GM12878 (cell line): ENCODE measurements at regions not wholly inside any gene's neighbourhood (a gene's known extent, or its start where the extent isn't known, plus 50 kb on each side); places are given as distances from the start of the nearest gene placed in this dataset.

ENCODE experiments used
- CREB1 ChIP-seq: IDR thresholded peaks from 2 replicates; pipeline ENCODE4 v1.6.1; 2012; ENCODE audit warnings: low read depth, mild to moderate bottlenecking, inconsistent platforms
- EP300 ChIP-seq, 2 experiments: fragments of 150-350 bp in 1 of 2; IDR thresholded peaks; 2 replicates each; pipeline ENCODE4 v1.6.1; 2011 to 2012; ENCODE audit warnings: low read depth in 2 of 2, low read length in 2 of 2, borderline replicate concordance in 1 of 2, improper control_type of control experiment in 1 of 2, inconsistent platforms in 1 of 2; ENCODE audit not compliant: control insufficient read depth in 1 of 2
- ESRRA ChIP-seq: IDR thresholded peaks from 2 replicates; pipeline ENCODE4 v1.6.1; 2012; ENCODE audit warnings: mild to moderate bottlenecking, low read length, improper control_type of control experiment
- MTA3 ChIP-seq: IDR thresholded peaks from 2 replicates; pipeline ENCODE4 v1.6.1; 2012; ENCODE audit warnings: low read length, inconsistent platforms, borderline replicate concordance
- POLR2A ChIP-seq: IDR thresholded peaks from 2 replicates; pipeline ENCODE4 v1.6.1; 2011; ENCODE audit warnings: low read depth, mild to moderate bottlenecking, low read length
- POLR2AphosphoS2 ChIP-seq: IDR thresholded peaks from 2 replicates; pipeline ENCODE4 v1.6.1; 2011; ENCODE audit warnings: low read depth, mild to moderate bottlenecking, low read length, improper control_type of control experiment, moderate library complexity
- POLR2AphosphoS5 ChIP-seq: IDR thresholded peaks from 2 replicates; pipeline ENCODE4 v1.6.1; 2011; ENCODE audit warnings: mild to moderate bottlenecking, low read length, inconsistent platforms
- RAD21 ChIP-seq: IDR thresholded peaks from 2 replicates; pipeline ENCODE4 v1.6.1; 2011; ENCODE audit warnings: mild to moderate bottlenecking, low read depth, low read length, moderate library complexity; ENCODE audit not compliant: insufficient read depth
- SMC3 ChIP-seq: IDR thresholded peaks from 2 replicates; pipeline ENCODE4 v1.6.1; 2011; ENCODE audit warnings: low read length, improper control_type of control experiment, borderline replicate concordance
- SP1 ChIP-seq: IDR thresholded peaks from one replicate; pipeline ENCODE4 v1.6.1; 2011; ENCODE audit warnings: low read depth, low read length
- ZNF207 ChIP-seq: fragments of 450-650 bp; IDR thresholded peaks from 2 replicates; pipeline ENCODE4 v1.6.1; 2014; ENCODE audit warnings: antibody characterized with exemption, mild to moderate bottlenecking, borderline replicate concordance
- ZNF274 ChIP-seq: IDR thresholded peaks from one replicate; pipeline ENCODE4 v1.8.0; 2011; ENCODE audit not compliant: insufficient read length, insufficient read depth
- TF ChIP-seq, protein P1 (sequence below), 3 experiments: IDR thresholded peaks in 2 of 3; conservative IDR thresholded peaks in 1 of 3; 2 replicates each; pipeline ENCODE4 v1.5.1; 2011; ENCODE audit warnings: low read depth in 3 of 3, low read length in 3 of 3, mild to moderate bottlenecking in 3 of 3, control low read depth in 2 of 3, moderate library complexity in 2 of 3, inconsistent platforms in 1 of 3, mixed read lengths in 1 of 3; ENCODE audit not compliant: control insufficient read depth in 2 of 3, insufficient read depth in 1 of 3; ENCODE audit errors: extremely low read depth in 1 of 3

DNA sequence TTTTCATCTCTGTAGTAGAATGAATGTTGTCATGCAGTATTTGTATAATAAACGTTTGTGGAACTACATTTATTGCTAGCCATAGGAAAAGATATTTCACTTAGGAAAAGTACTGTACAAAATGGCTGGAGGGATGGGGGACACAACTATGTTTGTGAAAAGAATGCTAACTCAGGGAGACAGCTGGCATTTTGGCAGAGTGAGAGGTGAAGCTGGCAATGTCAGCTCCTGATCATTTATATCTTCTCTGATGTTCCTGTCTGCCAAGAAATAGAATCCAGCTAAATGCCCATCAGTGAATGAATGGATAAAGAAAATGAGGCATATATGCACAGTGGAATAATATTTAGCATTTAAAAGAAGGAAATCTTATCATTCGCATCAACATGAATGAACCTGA is 313.0 kb upstream of the IRAK1BP1 start:
- TF ChIP-seq, protein P1, sequence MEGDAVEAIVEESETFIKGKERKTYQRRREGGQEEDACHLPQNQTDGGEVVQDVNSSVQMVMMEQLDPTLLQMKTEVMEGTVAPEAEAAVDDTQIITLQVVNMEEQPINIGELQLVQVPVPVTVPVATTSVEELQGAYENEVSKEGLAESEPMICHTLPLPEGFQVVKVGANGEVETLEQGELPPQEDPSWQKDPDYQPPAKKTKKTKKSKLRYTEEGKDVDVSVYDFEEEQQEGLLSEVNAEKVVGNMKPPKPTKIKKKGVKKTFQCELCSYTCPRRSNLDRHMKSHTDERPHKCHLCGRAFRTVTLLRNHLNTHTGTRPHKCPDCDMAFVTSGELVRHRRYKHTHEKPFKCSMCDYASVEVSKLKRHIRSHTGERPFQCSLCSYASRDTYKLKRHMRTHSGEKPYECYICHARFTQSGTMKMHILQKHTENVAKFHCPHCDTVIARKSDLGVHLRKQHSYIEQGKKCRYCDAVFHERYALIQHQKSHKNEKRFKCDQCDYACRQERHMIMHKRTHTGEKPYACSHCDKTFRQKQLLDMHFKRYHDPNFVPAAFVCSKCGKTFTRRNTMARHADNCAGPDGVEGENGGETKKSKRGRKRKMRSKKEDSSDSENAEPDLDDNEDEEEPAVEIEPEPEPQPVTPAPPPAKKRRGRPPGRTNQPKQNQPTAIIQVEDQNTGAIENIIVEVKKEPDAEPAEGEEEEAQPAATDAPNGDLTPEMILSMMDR (IDR thresholded peaks at IDR 0.05 in 2 of 3, conservative IDR thresholded peaks at IDR 0.05 in 1 of 3; ENCODE audit: control insufficient read depth in 2 of 3, extremely low read depth in 1 of 3, insufficient read depth in 1 of 3, low read depth in 3 of 3, low read length in 3 of 3): no peak
- TF ChIP-seq SMC3: no peak
- TF ChIP-seq RAD21: no peak
- TF ChIP-seq MTA3: no peak
- no peak for TF ChIP-seq SP1
- no peak for TF ChIP-seq ESRRA
- TF ChIP-seq CREB1: no peak
- TF ChIP-seq POLR2A: no peak
- TF ChIP-seq POLR2AphosphoS5: no peak
- no peak for TF ChIP-seq ZNF207
- TF ChIP-seq POLR2AphosphoS2: no peak
- TF ChIP-seq EP300 (IDR thresholded peaks at IDR 0.05; ENCODE audit: borderline replicate concordance in 1 of 2, control insufficient read depth in 1 of 2, low read depth in 2 of 2, low read length in 2 of 2): no peak
- TF ChIP-seq ZNF274: no peak
